CD4-positive, alpha-beta T cell treated with Interleukin-21 for 1 hour (primary cell): ENCODE measurements at regions not wholly inside any gene's neighbourhood (a gene's known extent, or its start where the extent isn't known, plus 50 kb on each side); places are given as distances from the start of the nearest gene placed in this dataset.

Source experiments
- DNase-seq: peaks from one replicate; pipeline ENCODE4 v3.0.0-alpha.2; 2020

DNA sequence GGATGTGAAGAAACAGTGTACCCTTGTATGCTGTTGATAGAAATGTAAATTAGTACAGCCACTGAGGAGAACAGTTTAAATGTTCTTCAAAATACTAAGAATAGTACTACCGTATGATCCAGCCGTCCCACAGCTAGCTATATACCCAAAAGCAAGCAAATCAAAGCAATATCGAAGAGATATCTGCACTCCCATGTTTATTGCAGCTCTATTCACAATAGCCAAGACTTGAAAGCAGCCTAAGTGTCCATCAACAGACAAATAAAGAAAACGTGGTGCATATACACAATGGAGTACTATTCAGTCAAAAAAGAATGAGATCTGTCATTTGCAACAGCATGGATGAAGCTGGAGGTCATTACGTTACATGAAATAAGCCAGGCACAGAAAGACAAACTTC is 88.5 kb upstream of the SLC38A4 start:
- DNase-seq: no peak

- no peak for DNase-seq
Observed at GRCh38 chr12:46915082-46915481, 89.3 kb upstream of the SLC38A4 start.

- DNase-seq: no peak
Observed at GRCh38 chr12:46915836-46916235, 90.0 kb upstream of the SLC38A4 start.

DNA sequence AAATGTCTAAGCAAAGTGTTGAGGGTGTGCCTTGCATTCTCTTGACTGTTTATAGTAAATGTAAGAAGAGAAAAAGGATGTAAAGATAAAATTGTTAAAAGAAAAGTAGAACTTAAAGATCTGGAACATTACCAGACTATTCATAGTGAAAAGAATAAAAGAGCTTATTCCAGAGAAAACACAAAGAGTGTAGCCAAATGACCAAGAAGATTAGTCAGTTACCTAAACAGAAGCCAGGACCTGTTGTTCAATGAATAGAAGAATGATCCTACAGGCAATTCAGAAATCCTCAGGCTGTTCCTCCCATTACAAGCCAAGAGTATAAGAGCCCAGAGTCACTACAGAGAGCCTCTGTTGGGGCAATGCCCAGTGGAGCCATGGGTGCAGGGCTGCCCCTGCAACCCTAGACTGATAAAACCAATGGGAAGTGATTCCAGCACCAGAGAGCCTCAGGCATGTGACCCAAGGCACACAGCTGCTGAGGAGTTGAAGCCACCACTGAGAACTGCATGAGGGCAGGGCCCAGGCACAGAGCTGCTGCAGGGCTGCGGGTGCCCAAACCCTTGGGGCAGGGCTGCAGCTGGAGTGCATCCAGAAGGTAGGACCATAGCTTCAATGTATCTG is 91.1 kb upstream of the SLC38A4 start:
- DNase-seq: no peak

DNA sequence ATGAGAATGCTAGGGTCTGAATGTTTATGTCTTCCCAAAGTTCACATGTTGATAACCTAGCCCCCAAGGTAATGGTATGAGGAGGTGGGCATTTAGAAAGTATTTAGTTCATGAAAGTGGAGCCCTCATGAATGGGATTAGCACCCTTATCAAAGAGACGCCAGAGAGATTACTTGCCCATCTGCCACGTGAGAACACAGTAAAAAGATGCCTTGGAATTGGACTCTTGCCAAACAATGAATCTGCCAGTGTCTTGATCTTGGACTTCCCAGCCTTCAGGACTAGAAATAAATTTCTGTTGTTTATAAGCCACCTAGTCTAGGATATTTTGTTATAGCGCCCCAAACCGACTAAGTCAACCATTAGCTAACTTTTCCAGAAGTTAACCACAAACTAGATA is 92.0 kb upstream of the SLC38A4 start:
- DNase-seq: no peak

- no peak for DNase-seq
Observed at GRCh38 chr12:46918631-46919030, 92.8 kb upstream of the SLC38A4 start.

GRCh38 chr12:46919666-46920400 is 94.0 kb upstream of the SLC38A4 start:
- DNase-seq: no peak

GRCh38 chr12:46920499-46920898 is 94.7 kb upstream of the SLC38A4 start:
- no peak for DNase-seq

DNA sequence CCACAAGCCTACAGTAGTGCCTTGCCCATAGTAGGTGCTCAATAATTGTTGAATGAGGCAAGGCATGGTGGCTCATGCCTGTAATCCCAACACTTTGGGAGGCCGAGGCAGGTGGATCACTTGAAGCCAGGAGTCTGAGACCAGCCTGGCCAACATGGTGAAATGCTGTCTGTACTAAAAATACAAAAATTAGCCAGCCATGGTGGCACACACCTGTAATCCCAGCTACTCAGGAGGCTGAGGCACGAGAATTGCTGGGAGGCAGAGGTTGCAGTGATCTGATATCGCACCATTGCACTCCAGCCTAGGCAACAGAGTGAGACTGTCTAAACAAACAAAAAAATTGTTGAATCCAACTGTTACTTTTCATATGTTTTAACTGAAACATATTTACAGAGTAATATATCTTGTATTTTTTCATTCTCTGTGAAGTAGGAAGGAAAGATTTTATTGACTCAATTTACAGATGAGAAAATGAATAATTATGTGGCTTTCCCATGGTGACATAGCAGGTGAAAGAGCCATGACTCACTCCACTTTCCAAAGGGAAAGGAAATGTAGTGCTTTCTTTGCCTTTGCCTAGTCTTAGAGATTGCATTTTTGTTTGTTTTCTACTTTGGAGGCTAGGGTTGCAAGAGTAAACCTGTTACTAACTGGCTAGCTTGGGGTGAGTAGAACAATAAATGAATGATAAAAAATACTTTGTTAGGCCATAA is 95.4 kb upstream of the SLC38A4 start:
- DNase-seq: no peak

GRCh38 chr12:46921764-46922133 is 96.0 kb upstream of the SLC38A4 start:
- no peak for DNase-seq

- no peak for DNase-seq
Observed at GRCh38 chr12:46926526-46926925, 100.7 kb upstream of the SLC38A4 start.

GRCh38 chr12:46930101-46930500 is 104.3 kb upstream of the SLC38A4 start:
- DNase-seq: no peak

GRCh38 chr12:46933947-46934346 is 108.2 kb upstream of the SLC38A4 start:
- peak; percentile 25 for DNase-seq

- no peak for DNase-seq
Observed at GRCh38 chr12:46934374-46935111, 108.7 kb upstream of the SLC38A4 start.

DNA sequence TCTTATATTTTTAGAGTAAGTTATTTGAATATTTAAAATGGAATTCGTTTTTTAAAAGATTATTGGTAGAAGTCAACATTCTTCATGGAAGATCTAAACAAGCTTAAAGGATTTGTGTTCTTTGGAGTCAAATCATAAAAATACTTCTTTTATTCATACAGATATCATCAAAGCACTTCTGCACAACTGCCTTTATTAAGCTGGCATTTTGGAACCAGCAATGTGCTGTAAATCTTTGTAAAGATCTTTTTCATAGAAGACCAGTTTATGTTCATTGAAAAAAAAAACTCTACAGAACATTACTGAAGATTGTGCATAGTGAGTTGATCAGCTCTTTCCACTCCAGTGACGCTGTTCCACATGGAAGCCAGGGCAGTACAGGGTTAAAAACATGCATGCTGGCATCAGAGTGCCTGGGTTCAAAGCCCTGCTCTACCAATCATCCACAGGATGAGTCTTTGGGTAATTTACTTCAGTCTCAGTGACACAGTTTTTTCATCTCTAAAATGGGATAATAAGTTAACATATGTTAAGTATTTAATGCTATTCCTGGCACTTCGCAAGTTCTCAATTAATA is 109.6 kb upstream of the SLC38A4 start:
- no peak for DNase-seq

GRCh38 chr12:46936042-46936441 is 110.2 kb upstream of the SLC38A4 start:
- DNase-seq: no peak

DNA sequence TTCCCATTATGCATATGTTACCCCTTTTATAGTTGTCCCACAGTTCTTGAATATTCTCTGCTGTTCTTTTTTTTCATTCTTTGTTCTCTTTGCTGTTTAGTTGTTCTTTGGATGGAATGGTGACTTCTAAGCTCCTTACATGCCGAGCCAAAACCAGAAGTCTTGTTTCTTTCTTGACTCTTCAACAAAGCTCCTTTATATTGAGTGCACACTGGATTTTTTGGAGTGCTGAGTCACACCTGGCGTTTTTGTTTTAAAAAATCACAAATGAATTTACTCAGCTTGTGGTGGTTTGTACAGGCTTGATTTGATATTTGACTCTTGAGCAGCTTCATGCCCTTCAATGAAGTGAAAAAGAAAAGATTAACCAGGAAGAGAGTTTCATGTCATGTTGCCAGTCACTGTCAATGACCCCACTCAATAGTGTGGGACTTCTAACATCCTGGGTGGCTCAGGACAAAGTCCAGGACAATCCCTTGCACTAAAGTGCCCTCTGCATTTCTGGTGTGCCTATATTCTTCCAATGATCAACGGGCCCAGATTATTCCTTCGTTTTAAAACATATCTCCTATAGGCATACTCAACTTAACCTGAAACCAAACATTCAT is 112.4 kb upstream of the SLC38A4 start:
- DNase-seq: no peak

GRCh38 chr12:46941981-46942380 is 116.2 kb upstream of the SLC38A4 start:
- DNase-seq: no peak

GRCh38 chr12:46942579-46942978 is 116.8 kb upstream of the SLC38A4 start:
- no peak for DNase-seq

DNA sequence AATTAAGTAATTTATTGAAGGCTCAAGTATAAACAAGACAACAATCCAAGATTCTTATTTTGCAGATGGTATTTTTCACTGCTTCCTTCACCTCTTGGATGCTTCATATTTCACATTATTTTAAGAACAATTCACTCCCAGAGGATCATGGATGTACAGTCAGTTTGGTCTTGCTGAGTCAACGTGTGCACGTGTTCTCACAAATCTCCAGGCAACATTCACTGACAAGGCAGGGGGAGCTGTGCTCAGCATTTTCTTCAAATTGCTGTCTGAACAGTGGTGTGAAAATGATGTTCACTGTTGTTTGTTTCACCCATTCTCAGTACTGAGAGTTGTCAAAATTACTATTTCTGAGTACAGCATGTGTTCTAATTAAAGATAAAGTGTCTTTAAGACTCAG is 118.3 kb upstream of the SLC38A4 start:
- no peak for DNase-seq

DNA sequence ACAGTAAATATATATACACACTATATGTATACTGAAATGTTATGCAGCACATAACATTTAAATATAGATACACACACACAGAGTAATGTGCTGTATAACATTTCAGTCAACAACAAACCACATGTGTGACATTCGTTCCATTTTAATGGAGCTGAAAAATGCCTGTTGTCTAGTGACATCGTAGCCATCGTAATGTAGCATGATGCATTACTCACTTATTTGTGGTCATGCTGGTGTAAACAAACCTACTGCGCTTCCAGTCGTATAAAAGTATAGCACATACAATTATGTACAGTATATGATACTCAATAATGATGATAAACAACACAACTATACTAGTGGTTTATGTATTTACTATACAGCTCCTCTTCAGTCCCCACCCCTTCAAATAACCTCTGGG is 119.0 kb upstream of the SLC38A4 start:
- DNase-seq: no peak

DNA sequence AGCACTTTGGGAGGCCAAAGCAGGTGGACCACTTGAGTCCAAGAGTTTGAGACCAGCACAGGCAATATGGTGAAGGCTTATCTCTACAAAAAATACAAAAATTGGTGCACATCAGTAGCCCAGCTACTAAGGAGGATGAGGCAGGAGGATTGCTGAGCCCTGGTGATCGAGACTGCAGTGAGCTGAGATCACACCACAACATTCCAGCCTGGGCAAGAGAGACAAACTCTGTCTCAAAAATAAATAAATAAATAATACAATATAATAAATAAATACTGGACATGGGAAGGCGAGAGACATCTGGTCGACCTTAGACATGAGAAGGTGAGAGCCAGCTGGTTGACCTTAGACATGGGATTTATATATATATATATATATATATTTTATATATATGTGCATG is 119.8 kb upstream of the SLC38A4 start:
- DNase-seq: no peak

- no peak for DNase-seq
Observed at GRCh38 chr12:46946137-46946536, 120.3 kb upstream of the SLC38A4 start.
